ENCODE measurements at regions not wholly inside any gene's neighbourhood (a gene's known extent, or its start where the extent isn't known, plus 50 kb on each side); places are given as distances from the start of the nearest gene placed in this dataset.

DNA sequence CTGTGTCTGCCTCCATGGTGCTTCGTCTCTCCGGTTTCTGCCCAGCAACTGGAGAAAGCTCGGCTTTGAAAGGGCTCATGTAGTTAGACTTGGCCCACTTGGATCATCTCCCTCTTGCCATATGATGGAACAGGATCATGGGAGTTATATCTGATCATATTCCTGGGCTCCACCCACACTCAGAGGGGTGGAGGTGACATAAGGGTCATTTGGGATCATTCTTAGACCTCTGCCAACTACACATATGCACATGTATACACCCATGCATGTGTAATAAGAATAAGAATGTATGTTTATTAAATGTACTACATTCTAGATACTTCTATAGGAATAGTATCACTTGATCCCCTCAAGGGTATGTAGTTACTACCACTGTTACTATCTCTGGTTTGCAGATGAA lies 74.1 kb upstream of the WNT4 start:
- H3K9me2 ChIP-seq (replicated peaks; ENCODE audit: insufficient read depth, low read length): no peaks in the 10 kb centered on the region
- H3K9ac ChIP-seq (ENCODE audit: low read length): no peak overlapping the region
- no peaks in the 10 kb centered on the region for H4K20me1 ChIP-seq (ENCODE audit: insufficient read depth, low read depth, low read length)
- no peak overlapping the region for H3K4me3 ChIP-seq (ENCODE audit: low read length)
- no peaks in the 10 kb centered on the region for H3K9me3 ChIP-seq (ENCODE audit: low read length)
- no peaks in the 10 kb centered on the region for H3K36me3 ChIP-seq (ENCODE audit: insufficient read depth, low read length)
- no peak for DNase-seq
- no peaks in the 10 kb centered on the region for H3K4me1 ChIP-seq (ENCODE audit: low read length)
- H3K27ac ChIP-seq (ENCODE audit: low read length): no peak overlapping the region
- H3K27me3 ChIP-seq (ENCODE audit: low read length): no peaks in the 10 kb centered on the region
- H3K4me2 ChIP-seq (ENCODE audit: low read depth, low read length, poor library complexity, severe bottlenecking): no peak overlapping the region
- no peak overlapping the region for H2AFZ ChIP-seq (ENCODE audit: low read length)
- H3K79me2 ChIP-seq (ENCODE audit: low read length): no peaks in the 10 kb centered on the region

GRCh38 chr1:22217811-22218460 lies 75.0 kb upstream of the WNT4 start:
- no peak overlapping the region for H3K27ac ChIP-seq (ENCODE audit: low read length)
- no peaks in the 10 kb centered on the region for H3K27me3 ChIP-seq (ENCODE audit: low read length)

GRCh38 chr1:22218618-22219250 lies 75.8 kb upstream of the WNT4 start:
- H3K4me1 ChIP-seq (ENCODE audit: low read length): no peaks in the 10 kb centered on the region
- no peak overlapping the region for H3K4me2 ChIP-seq (ENCODE audit: low read depth, low read length, poor library complexity, severe bottlenecking)
- peak; percentile 43 for DNase-seq

More at GRCh38 chr1:22217811-22218460, 75.0 kb upstream of the WNT4 start:
- no peak for DNase-seq
- no peaks in the 10 kb centered on the region for H3K4me1 ChIP-seq (ENCODE audit: low read length)
- H3K4me2 ChIP-seq (ENCODE audit: low read depth, low read length, poor library complexity, severe bottlenecking): no peak overlapping the region
- no peak overlapping the region for H3K4me3 ChIP-seq (ENCODE audit: low read length)
- no peaks in the 10 kb centered on the region for H3K36me3 ChIP-seq (ENCODE audit: insufficient read depth, low read length)
- H3K9me2 ChIP-seq (replicated peaks; ENCODE audit: insufficient read depth, low read length): no peaks in the 10 kb centered on the region
- H2AFZ ChIP-seq (ENCODE audit: low read length): no peak overlapping the region
- H3K9me3 ChIP-seq (ENCODE audit: low read length): no peaks in the 10 kb centered on the region
- H3K79me2 ChIP-seq (ENCODE audit: low read length): no peaks in the 10 kb centered on the region
- H3K9ac ChIP-seq (ENCODE audit: low read length): no peak overlapping the region
- no peaks in the 10 kb centered on the region for H4K20me1 ChIP-seq (ENCODE audit: insufficient read depth, low read depth, low read length)

DNA sequence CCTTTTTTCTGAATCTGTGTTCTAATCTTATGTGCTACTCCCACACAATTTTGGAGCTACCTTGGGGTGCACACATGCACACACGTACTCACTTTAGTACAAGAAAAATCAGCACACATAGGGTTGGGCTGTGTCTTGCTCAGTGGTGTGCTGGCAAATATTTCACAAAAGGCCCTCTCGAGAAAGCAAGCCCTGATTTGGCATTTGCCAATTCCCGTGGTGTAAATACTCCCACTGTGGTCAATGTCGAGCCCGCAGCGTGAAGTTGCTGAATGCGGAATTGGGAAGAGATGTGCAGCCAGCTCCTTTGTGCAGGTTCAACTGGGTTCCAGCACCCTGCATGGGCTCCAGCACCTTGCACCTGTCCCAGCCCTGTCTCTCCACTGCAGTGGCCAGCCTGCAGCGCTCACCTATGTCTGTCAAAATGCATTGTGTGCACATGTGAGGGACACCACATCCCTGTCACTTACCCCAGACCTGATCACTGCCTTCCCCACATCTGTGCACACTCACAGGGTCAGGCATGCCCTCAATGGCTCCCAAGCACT lies 78.4 kb upstream of the WNT4 start:
- H3K27ac ChIP-seq (ENCODE audit: low read length): no peak overlapping the region
- no peaks in the 10 kb centered on the region for H3K36me3 ChIP-seq (ENCODE audit: insufficient read depth, low read length)
- DNase-seq: no peak
- no peak overlapping the region for H3K4me2 ChIP-seq (ENCODE audit: low read depth, low read length, poor library complexity, severe bottlenecking)
- no peaks in the 10 kb centered on the region for H3K79me2 ChIP-seq (ENCODE audit: low read length)
- H2AFZ ChIP-seq (ENCODE audit: low read length): no peak overlapping the region
- no peaks in the 10 kb centered on the region for H4K20me1 ChIP-seq (ENCODE audit: insufficient read depth, low read depth, low read length)
- no peaks in the 10 kb centered on the region for H3K9me3 ChIP-seq (ENCODE audit: low read length)
- no peaks in the 10 kb centered on the region for H3K27me3 ChIP-seq (ENCODE audit: low read length)
- no peak overlapping the region for H3K9ac ChIP-seq (ENCODE audit: low read length)
- H3K4me1 ChIP-seq (ENCODE audit: low read length): no peaks in the 10 kb centered on the region
- no peaks in the 10 kb centered on the region for H3K9me2 ChIP-seq (replicated peaks; ENCODE audit: insufficient read depth, low read length)
- H3K4me3 ChIP-seq (ENCODE audit: low read length): no peak overlapping the region

More at GRCh38 chr1:22218618-22219250, 75.8 kb upstream of the WNT4 start:
- no peak overlapping the region for H3K4me3 ChIP-seq (ENCODE audit: low read length)
- H2AFZ ChIP-seq (ENCODE audit: low read length): no peak overlapping the region
- H3K9me3 ChIP-seq (ENCODE audit: low read length): no peaks in the 10 kb centered on the region
- H3K9me2 ChIP-seq (replicated peaks; ENCODE audit: insufficient read depth, low read length): no peaks in the 10 kb centered on the region
- no peaks in the 10 kb centered on the region for H4K20me1 ChIP-seq (ENCODE audit: insufficient read depth, low read depth, low read length)
- no peaks in the 10 kb centered on the region for H3K79me2 ChIP-seq (ENCODE audit: low read length)
- no peak overlapping the region for H3K9ac ChIP-seq (ENCODE audit: low read length)
- no peaks in the 10 kb centered on the region for H3K27me3 ChIP-seq (ENCODE audit: low read length)
- no peaks in the 10 kb centered on the region for H3K36me3 ChIP-seq (ENCODE audit: insufficient read depth, low read length)
- no peak overlapping the region for H3K27ac ChIP-seq (ENCODE audit: low read length)

- H3K9ac ChIP-seq (ENCODE audit: low read length): no peak overlapping the region
- H3K4me2 ChIP-seq (ENCODE audit: low read depth, low read length, poor library complexity, severe bottlenecking): no peak overlapping the region
- no peaks in the 10 kb centered on the region for H3K9me2 ChIP-seq (replicated peaks; ENCODE audit: insufficient read depth, low read length)
- no peaks in the 10 kb centered on the region for H3K4me1 ChIP-seq (ENCODE audit: low read length)
- no peaks in the 10 kb centered on the region for H3K27me3 ChIP-seq (ENCODE audit: low read length)
- no peak overlapping the region for H2AFZ ChIP-seq (ENCODE audit: low read length)
- no peak overlapping the region for H3K4me3 ChIP-seq (ENCODE audit: low read length)
- no peaks in the 10 kb centered on the region for H3K36me3 ChIP-seq (ENCODE audit: insufficient read depth, low read length)
- DNase-seq: no peak
- no peaks in the 10 kb centered on the region for H3K9me3 ChIP-seq (ENCODE audit: low read length)
- no peak overlapping the region for H3K27ac ChIP-seq (ENCODE audit: low read length)
- no peaks in the 10 kb centered on the region for H3K79me2 ChIP-seq (ENCODE audit: low read length)
- H4K20me1 ChIP-seq (ENCODE audit: insufficient read depth, low read depth, low read length): no peaks in the 10 kb centered on the region
These were observed 79.8 kb upstream of the WNT4 start for GRCh38 chr1:22222723-22223122.

DNA sequence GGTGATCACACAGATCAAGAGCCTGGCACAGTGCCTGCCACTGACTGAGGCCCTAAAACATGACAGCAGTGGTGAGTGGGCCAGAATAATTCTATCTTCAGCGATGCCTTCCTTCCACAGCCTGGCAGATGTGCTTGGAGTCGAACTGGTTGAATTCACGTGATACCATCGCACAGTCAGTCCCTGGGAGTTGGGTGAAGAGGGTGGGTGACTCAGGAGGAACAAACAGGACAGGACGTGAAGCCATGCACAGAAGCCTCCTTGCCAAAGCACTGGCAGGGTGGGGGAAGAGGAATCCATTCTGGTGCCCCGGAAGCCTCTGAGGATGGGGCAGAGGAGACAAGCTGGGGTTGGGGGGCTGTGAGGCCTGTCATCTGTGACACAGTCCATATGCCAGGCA lies 80.3 kb upstream of the WNT4 start:
- Histone ChIP-seq H3K79me2 (ENCODE audit: low read length) (no peaks in the 10 kb centered on the region), H3K27me3 (ENCODE audit: low read length) (no peaks in the 10 kb centered on the region), H3K36me3 (ENCODE audit: insufficient read depth, low read length) (no peaks in the 10 kb centered on the region), H3K9me2 (replicated peaks; ENCODE audit: insufficient read depth, low read length) (no peaks in the 10 kb centered on the region), H4K20me1 (ENCODE audit: insufficient read depth, low read depth, low read length) (no peaks in the 10 kb centered on the region), H3K4me3 (ENCODE audit: low read length) (no peak overlapping the region), H3K27ac (ENCODE audit: low read length) (no peak overlapping the region), H3K9ac (ENCODE audit: low read length) (no peak overlapping the region), H2AFZ (ENCODE audit: low read length) (no peak overlapping the region), H3K4me1 (ENCODE audit: low read length) (no peaks in the 10 kb centered on the region), H3K9me3 (ENCODE audit: low read length) (no peaks in the 10 kb centered on the region), H3K4me2 (ENCODE audit: low read depth, low read length, poor library complexity, severe bottlenecking) (no peak overlapping the region)
- no peak for DNase-seq

DNA sequence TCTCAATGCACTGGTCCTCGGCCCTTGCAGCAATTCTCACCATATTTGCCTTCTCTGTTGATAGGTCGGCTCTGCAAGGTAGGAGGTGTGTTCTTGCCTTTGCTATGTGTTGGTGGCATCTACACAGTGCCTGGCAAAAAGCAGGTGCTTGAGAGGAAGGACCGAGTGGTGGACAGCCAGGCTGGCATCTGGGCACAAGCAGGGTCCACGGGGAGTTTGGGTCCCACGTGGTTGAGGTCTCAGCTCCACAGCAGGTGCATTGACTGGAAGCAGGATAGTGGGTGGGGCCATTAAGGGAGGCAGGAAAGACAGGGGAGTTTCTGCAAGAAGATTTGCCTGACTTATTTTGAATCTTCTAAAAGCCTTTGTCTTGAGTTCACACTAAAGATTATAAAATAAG lies 81.2 kb upstream of the WNT4 start:
- Histone ChIP-seq H4K20me1 (ENCODE audit: insufficient read depth, low read depth, low read length) (no peaks in the 10 kb centered on the region), H3K27ac (ENCODE audit: low read length) (no peak overlapping the region), H3K4me2 (ENCODE audit: low read depth, low read length, poor library complexity, severe bottlenecking) (no peak overlapping the region), H2AFZ (ENCODE audit: low read length) (no peak overlapping the region), H3K4me1 (ENCODE audit: low read length) (no peaks in the 10 kb centered on the region), H3K79me2 (ENCODE audit: low read length) (no peaks in the 10 kb centered on the region), H3K27me3 (ENCODE audit: low read length) (no peaks in the 10 kb centered on the region), H3K9me3 (ENCODE audit: low read length) (no peaks in the 10 kb centered on the region), H3K36me3 (ENCODE audit: insufficient read depth, low read length) (no peaks in the 10 kb centered on the region), H3K9ac (ENCODE audit: low read length) (no peak overlapping the region), H3K9me2 (replicated peaks; ENCODE audit: insufficient read depth, low read length) (no peaks in the 10 kb centered on the region), H3K4me3 (ENCODE audit: low read length) (no peak overlapping the region)
- DNase-seq: no peak

GRCh38 chr1:22224631-22225030 lies 81.7 kb upstream of the WNT4 start:
- Histone ChIP-seq H2AFZ (ENCODE audit: low read length) (no peak overlapping the region), H3K79me2 (ENCODE audit: low read length) (no peaks in the 10 kb centered on the region), H3K27me3 (ENCODE audit: low read length) (no peaks in the 10 kb centered on the region), H3K9ac (ENCODE audit: low read length) (no peak overlapping the region), H3K4me1 (ENCODE audit: low read length) (no peaks in the 10 kb centered on the region), H3K36me3 (ENCODE audit: insufficient read depth, low read length) (no peaks in the 10 kb centered on the region), H3K9me3 (ENCODE audit: low read length) (no peaks in the 10 kb centered on the region), H3K27ac (ENCODE audit: low read length) (no peak overlapping the region), H3K9me2 (replicated peaks; ENCODE audit: insufficient read depth, low read length) (no peaks in the 10 kb centered on the region), H3K4me3 (ENCODE audit: low read length) (no peak overlapping the region), H3K4me2 (ENCODE audit: low read depth, low read length, poor library complexity, severe bottlenecking) (no peak overlapping the region), H4K20me1 (ENCODE audit: insufficient read depth, low read depth, low read length) (no peaks in the 10 kb centered on the region)
- DNase-seq: no peak
